ENCODE measurements at regions not wholly inside any gene's neighbourhood (a gene's known extent, or its start where the extent isn't known, plus 50 kb on each side); places are given as distances from the start of the nearest gene placed in this dataset.

GRCh38 chr10:59557052-59557451, 152.6 kb downstream of the SLC16A9 start:
- no peak for DNase-seq (ENCODE audit: extremely low read depth, low read depth)

- no peak for DNase-seq (ENCODE audit: extremely low read depth, low read depth)
These were observed 156.3 kb downstream of the SLC16A9 start for GRCh38 chr10:59553162-59553900.

- DNase-seq (ENCODE audit: extremely low read depth, low read depth), result no peak
These were observed 159.6 kb downstream of the SLC16A9 start for GRCh38 chr10:59550061-59550460.

GRCh38 chr10:59538623-59539022, 171.0 kb downstream of the SLC16A9 start:
- no peak for DNase-seq (ENCODE audit: extremely low read depth, low read depth)

- DNase-seq (ENCODE audit: extremely low read depth, low read depth), result no peak
These were observed 172.1 kb downstream of the SLC16A9 start for GRCh38 chr10:59537501-59537900.

GRCh38 chr10:59536167-59537014, 173.3 kb downstream of the SLC16A9 start:
- no peak for DNase-seq (ENCODE audit: extremely low read depth, low read depth)

GRCh38 chr10:59524348-59524747, 162.0 kb upstream of the FAM13C start:
- no peak for DNase-seq (ENCODE audit: extremely low read depth, low read depth)

- no peak for DNase-seq (ENCODE audit: extremely low read depth, low read depth)
These were observed 161.5 kb upstream of the FAM13C start for GRCh38 chr10:59523851-59524250.

- DNase-seq (ENCODE audit: extremely low read depth, low read depth), result no peak
These were observed 155.6 kb upstream of the FAM13C start for GRCh38 chr10:59517996-59518395.

- no peak for DNase-seq (ENCODE audit: extremely low read depth, low read depth)
These were observed 155.1 kb upstream of the FAM13C start for GRCh38 chr10:59517341-59517899.

- DNase-seq (ENCODE audit: extremely low read depth, low read depth), result no peak
These were observed 151.2 kb upstream of the FAM13C start for GRCh38 chr10:59513558-59513957.

- DNase-seq (ENCODE audit: extremely low read depth, low read depth), result no peak
These were observed 150.6 kb upstream of the FAM13C start for GRCh38 chr10:59512951-59513350.

GRCh38 chr10:59508956-59509355, 146.6 kb upstream of the FAM13C start:
- DNase-seq (ENCODE audit: extremely low read depth, low read depth), result no peak

GRCh38 chr10:59508296-59508695, 145.9 kb upstream of the FAM13C start:
- DNase-seq (ENCODE audit: extremely low read depth, low read depth), result no peak

- DNase-seq (ENCODE audit: extremely low read depth, low read depth), result no peak
These were observed 143.6 kb upstream of the FAM13C start for GRCh38 chr10:59505926-59506325.

- DNase-seq (ENCODE audit: extremely low read depth, low read depth), result no peak
These were observed 137.1 kb upstream of the FAM13C start for GRCh38 chr10:59499460-59499859.

- DNase-seq (ENCODE audit: extremely low read depth, low read depth), result no peak
These were observed 130.7 kb upstream of the FAM13C start for GRCh38 chr10:59493017-59493416.

- DNase-seq (ENCODE audit: extremely low read depth, low read depth), result no peak
These were observed 117.1 kb upstream of the FAM13C start for GRCh38 chr10:59479426-59479825.

- no peak for DNase-seq (ENCODE audit: extremely low read depth, low read depth)
These were observed 108.2 kb upstream of the FAM13C start for GRCh38 chr10:59470570-59470969.

GRCh38 chr10:59465088-59465487, 102.7 kb upstream of the FAM13C start:
- no peak for DNase-seq (ENCODE audit: extremely low read depth, low read depth)

GRCh38 chr10:59464483-59464882, 102.1 kb upstream of the FAM13C start:
- no peak for DNase-seq (ENCODE audit: extremely low read depth, low read depth)

GRCh38 chr10:59463909-59464308, 101.6 kb upstream of the FAM13C start:
- no peak for DNase-seq (ENCODE audit: extremely low read depth, low read depth)

Measured in NCI-H460 (cell line).